Vagina (tissue), 2 donors: ENCODE measurements at regions not wholly inside any gene's neighbourhood (a gene's known extent, or its start where the extent isn't known, plus 50 kb on each side); places are given as distances from the start of the nearest gene placed in this dataset.

ENCODE experiments used
- DNase-seq, 2 donors: peaks; one replicate each; pipeline ENCODE4 v3.0.0-alpha.2; 2017; ENCODE audit errors: extremely low spot score in 2 of 2
- H3K27ac ChIP-seq: fragments of 200-600 bp; sonication (generic); one replicate; pipeline ENCODE4 v1.5.1; 2019
- H3K27me3 ChIP-seq: fragments of 200-600 bp; sonication (generic); one replicate; pipeline ENCODE4 v1.5.1; 2019
- H3K36me3 ChIP-seq, 2 donors: fragments of 200-600 bp; sonication (generic); one replicate each; pipeline ENCODE4 v1.5.1; 2017 to 2019
- H3K4me1 ChIP-seq: fragments of 200-600 bp; sonication (generic); one replicate; pipeline ENCODE4 v1.5.1; 2019
- H3K4me3 ChIP-seq, 2 donors: fragments of 200-600 bp; sonication (generic); 1 replicate in 1 of 2; 2 replicates in 1 of 2; pipeline ENCODE4 v1.5.1; 2016 to 2019
- H3K9me3 ChIP-seq: fragments of 200-600 bp; sonication (generic); one replicate; pipeline ENCODE4 v1.5.1; 2019
- POLR2A ChIP-seq, 2 donors: fragments of 450-650 bp; IDR thresholded peaks; one replicate each; pipeline ENCODE4 v1.6.1; 2017; ENCODE audit warnings: antibody characterized with exemption in 2 of 2, mild to moderate bottlenecking in 2 of 2, moderate library complexity in 2 of 2
- POLR2AphosphoS5 ChIP-seq, 2 donors: sonication (generic); formaldehyde crosslinking; IDR thresholded peaks; one replicate each; pipeline ENCODE4 v1.9.0; 2017; ENCODE audit warnings: antibody characterized with exemption in 2 of 2, mild to moderate bottlenecking in 2 of 2, low read depth in 1 of 2; ENCODE audit not compliant: insufficient read depth in 1 of 2
- intact Hi-C: fragments of 100-400 bp; cut with DNase I; formaldehyde crosslinking; loops from one replicate; pipeline ENCODE4 v1.15.1; 2023
- TF ChIP-seq, protein P1 (sequence below), 3 experiments: fragments of 450-650 bp in 2 of 3; fragments of 200-600 bp in 1 of 3; sonication (generic) in 1 of 3; IDR thresholded peaks; one replicate each; pipeline ENCODE4 v1.5.1; 2017 to 2019; ENCODE audit warnings: antibody characterized with exemption in 3 of 3, mild to moderate bottlenecking in 2 of 3, moderate library complexity in 2 of 3

DNA sequence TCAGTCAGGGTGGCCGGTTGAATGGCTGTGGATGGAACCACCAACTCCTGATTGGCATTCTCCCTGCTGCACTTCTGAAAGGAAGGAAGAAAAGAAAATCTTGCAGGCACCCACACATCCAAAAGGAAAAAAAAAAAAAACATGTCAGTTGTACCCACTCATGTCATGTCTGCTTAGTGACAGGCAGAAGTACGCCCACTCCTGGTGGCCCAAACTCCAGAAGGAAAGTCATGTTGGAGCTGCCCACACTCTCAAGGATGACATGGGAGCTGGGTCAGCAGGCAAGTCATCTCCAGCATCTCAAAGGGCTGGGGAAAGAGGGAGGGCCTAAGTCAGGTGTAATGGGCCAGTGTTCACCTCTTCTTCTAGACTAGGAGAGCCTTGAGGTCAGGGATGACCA, 1079.1 kb downstream of the BCL11B start:
- TF ChIP-seq, protein P1, sequence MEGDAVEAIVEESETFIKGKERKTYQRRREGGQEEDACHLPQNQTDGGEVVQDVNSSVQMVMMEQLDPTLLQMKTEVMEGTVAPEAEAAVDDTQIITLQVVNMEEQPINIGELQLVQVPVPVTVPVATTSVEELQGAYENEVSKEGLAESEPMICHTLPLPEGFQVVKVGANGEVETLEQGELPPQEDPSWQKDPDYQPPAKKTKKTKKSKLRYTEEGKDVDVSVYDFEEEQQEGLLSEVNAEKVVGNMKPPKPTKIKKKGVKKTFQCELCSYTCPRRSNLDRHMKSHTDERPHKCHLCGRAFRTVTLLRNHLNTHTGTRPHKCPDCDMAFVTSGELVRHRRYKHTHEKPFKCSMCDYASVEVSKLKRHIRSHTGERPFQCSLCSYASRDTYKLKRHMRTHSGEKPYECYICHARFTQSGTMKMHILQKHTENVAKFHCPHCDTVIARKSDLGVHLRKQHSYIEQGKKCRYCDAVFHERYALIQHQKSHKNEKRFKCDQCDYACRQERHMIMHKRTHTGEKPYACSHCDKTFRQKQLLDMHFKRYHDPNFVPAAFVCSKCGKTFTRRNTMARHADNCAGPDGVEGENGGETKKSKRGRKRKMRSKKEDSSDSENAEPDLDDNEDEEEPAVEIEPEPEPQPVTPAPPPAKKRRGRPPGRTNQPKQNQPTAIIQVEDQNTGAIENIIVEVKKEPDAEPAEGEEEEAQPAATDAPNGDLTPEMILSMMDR (IDR thresholded peaks at IDR 0.05): no peak
- TF ChIP-seq POLR2AphosphoS5 (IDR thresholded peaks at IDR 0.05; ENCODE audit: insufficient read depth in 1 of 2, low read depth in 1 of 2) (no peak), POLR2A (IDR thresholded peaks at IDR 0.05) (no peak)
- H3K36me3 ChIP-seq: no peaks in the 10 kb centered on the region
- H3K27me3 ChIP-seq: no peaks in the 10 kb centered on the region
- no peaks in the 10 kb centered on the region for H3K4me1 ChIP-seq
- no peak for DNase-seq
- no peak overlapping the region for H3K27ac ChIP-seq
- intact Hi-C loops: no loop called here
- no peak overlapping the region for H3K4me3 ChIP-seq
- H3K9me3 ChIP-seq: no peaks in the 10 kb centered on the region

DNA sequence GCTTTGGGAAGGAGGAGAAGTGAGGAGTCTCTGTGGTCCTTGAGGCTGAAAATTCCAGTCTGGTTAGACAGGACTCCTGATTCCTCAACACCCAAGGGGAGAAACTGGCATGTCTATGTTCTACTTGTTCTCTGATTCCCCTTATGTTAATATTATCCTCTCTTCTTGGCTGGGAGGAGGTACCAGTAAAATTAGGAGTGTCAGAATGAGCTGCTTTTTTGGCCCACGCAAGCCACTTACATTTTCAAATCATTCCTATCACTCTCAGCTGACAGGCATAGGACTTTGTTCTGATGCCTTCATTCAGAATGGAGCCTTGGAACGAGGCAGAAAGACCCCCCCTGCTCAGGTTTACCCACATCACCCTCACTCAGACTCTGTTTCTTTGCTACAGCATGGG, 1077.2 kb downstream of the BCL11B start:
- H3K4me3 ChIP-seq: no peak overlapping the region
- H3K36me3 ChIP-seq: no peaks in the 10 kb centered on the region
- H3K4me1 ChIP-seq: no peaks in the 10 kb centered on the region
- no peaks in the 10 kb centered on the region for H3K27me3 ChIP-seq
- TF ChIP-seq, protein P1 (IDR thresholded peaks at IDR 0.05): no peak
- no peak for TF ChIP-seq POLR2A (IDR thresholded peaks at IDR 0.05)
- TF ChIP-seq POLR2AphosphoS5 (IDR thresholded peaks at IDR 0.05; ENCODE audit: insufficient read depth in 1 of 2, low read depth in 1 of 2): no peak
- no peak for DNase-seq
- H3K9me3 ChIP-seq: no peaks in the 10 kb centered on the region
- H3K27ac ChIP-seq: no peak overlapping the region
- intact Hi-C loops: no loop called here

DNA sequence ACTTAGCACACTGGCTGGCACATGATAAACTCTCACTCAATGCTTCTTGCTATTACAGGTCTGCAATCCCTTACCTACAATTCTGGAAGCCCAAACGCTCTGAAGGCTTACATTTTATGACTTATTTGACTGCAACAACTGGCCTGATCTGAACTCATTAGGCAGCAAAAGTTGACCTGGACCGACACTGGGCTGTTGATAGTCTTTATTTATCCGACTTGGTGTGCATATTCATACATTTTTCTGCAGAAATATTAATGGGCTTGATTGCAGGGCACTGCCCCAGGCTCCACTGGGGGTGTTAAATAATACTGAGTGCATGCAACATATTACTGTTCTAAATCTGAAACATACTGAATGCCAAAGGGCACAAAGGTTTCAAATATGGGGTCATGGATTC, 1076.7 kb downstream of the BCL11B start:
- Histone ChIP-seq H3K4me1 (no peaks in the 10 kb centered on the region), H3K4me3 (no peak overlapping the region), H3K9me3 (no peaks in the 10 kb centered on the region), H3K27me3 (no peaks in the 10 kb centered on the region), H3K36me3 (no peaks in the 10 kb centered on the region), H3K27ac (no peak overlapping the region)
- TF ChIP-seq, protein P1 (IDR thresholded peaks at IDR 0.05): no peak
- TF ChIP-seq POLR2A (IDR thresholded peaks at IDR 0.05): no peak
- no peak for TF ChIP-seq POLR2AphosphoS5 (IDR thresholded peaks at IDR 0.05; ENCODE audit: insufficient read depth in 1 of 2, low read depth in 1 of 2)
- DNase-seq: no peak
- intact Hi-C loops: no loop called here

DNA sequence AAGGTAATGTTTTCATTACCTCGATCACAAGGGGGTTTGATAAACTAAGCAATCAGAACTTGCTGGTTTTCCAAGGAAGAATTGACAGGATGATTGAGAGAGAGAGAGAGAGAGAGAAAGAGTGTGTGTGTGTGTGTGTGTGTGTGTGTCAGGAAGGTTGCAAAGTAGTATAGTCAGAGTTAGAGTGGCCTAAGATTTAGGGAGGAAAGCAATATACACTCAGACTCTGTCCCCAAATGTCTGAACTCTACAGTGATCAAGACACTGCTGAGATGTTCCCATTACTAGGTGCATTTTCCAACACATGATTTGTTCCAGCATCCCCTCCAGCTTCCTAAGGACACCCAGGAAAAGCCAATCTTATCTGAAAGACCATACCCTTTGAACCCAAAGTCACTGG, 1074.1 kb downstream of the BCL11B start:
- Histone ChIP-seq H3K27me3 (no peaks in the 10 kb centered on the region), H3K27ac (no peak overlapping the region), H3K36me3 (no peaks in the 10 kb centered on the region), H3K4me1 (no peaks in the 10 kb centered on the region), H3K4me3 (no peak overlapping the region), H3K9me3 (no peaks in the 10 kb centered on the region)
- intact Hi-C loops: no loop called here
- DNase-seq: no peak
- TF ChIP-seq, protein P1 (IDR thresholded peaks at IDR 0.05): no peak
- no peak for TF ChIP-seq POLR2A (IDR thresholded peaks at IDR 0.05)
- no peak for TF ChIP-seq POLR2AphosphoS5 (IDR thresholded peaks at IDR 0.05; ENCODE audit: insufficient read depth in 1 of 2, low read depth in 1 of 2)

DNA sequence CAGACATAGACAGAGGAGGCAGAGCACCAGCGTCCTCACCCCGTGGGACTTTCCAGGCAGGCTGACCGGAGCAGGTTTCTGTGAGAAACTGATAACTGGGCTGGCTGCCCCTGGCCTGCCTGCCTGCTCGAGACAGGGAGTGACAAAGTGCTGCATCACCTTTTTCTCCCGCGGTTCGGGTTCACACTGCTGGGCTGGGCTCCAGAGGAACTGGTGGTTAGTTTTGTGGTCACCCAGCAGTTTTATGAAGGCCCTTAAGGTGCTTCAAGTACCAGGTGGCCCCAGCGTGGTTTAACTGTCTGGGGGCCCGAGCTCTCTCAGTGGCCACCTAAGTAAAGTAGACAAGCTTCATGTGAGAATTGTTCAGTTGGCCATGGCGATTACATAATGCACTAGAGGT, 1073.6 kb downstream of the BCL11B start:
- H3K27me3 ChIP-seq: no peaks in the 10 kb centered on the region
- no peaks in the 10 kb centered on the region for H3K4me1 ChIP-seq
- intact Hi-C loops: no loop called here
- no peak overlapping the region for H3K27ac ChIP-seq
- TF ChIP-seq POLR2AphosphoS5 (IDR thresholded peaks at IDR 0.05; ENCODE audit: insufficient read depth in 1 of 2, low read depth in 1 of 2) (no peak), POLR2A (IDR thresholded peaks at IDR 0.05) (no peak)
- TF ChIP-seq, protein P1 (IDR thresholded peaks at IDR 0.05): no peak
- H3K36me3 ChIP-seq: no peaks in the 10 kb centered on the region
- DNase-seq: no peak
- H3K9me3 ChIP-seq: no peaks in the 10 kb centered on the region
- H3K4me3 ChIP-seq: no peak overlapping the region
